Midbrain (tissue), 1 donor: ENCODE measurements at regions not wholly inside any gene's neighbourhood (a gene's known extent, or its start where the extent isn't known, plus 50 kb on each side); places are given as distances from the start of the nearest gene placed in this dataset.

Experiments
- DNase-seq: peaks from one replicate; lab custom pipeline; 2025; lab: John Stamatoyannopoulos, UW

DNA sequence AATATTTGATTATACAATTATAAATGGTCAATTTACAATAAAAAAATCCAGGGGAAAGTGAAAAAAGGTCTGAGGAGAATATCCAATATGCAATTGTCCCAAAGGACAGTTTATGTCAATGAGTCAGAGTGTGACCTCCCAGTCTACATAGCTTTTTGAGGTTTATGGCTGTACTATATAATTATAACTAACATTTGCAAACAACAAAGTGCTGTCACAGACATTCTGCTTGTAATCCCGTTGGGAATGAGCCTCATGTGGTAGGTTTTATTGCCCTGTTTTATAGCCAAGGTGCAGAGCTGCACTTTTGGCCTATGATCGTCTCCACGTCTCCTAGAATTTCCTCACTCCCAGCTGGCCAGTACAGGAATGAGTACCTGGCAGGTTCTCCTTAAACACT is 103.8 kb downstream of the ADSS2 start:
- no peak for DNase-seq

GRCh38 chr1:244349103-244349531 is 102.6 kb downstream of the ADSS2 start:
- no peak for DNase-seq

GRCh38 chr1:244349581-244350001 is 102.1 kb downstream of the ADSS2 start:
- DNase-seq: no peak

DNA sequence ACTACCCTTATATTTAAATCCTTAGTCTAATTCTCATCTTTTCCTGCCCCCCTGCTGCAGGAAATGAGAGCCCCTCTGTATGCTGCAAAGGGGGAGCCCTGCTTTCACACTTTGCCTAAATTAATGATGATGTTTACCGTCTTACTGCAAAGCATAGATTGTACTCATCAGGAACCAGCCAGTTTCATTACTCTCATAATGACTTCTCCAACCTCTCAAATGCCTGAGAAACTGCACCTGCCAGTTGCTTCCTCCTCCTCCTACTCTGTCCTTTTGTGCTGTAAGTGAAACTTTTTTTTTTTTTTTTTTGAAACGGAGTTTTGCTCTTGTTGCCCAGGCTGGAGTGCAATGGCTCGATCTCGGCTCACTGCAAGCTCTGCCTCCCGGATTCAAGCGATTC is 101.7 kb downstream of the ADSS2 start:
- no peak for DNase-seq

DNA sequence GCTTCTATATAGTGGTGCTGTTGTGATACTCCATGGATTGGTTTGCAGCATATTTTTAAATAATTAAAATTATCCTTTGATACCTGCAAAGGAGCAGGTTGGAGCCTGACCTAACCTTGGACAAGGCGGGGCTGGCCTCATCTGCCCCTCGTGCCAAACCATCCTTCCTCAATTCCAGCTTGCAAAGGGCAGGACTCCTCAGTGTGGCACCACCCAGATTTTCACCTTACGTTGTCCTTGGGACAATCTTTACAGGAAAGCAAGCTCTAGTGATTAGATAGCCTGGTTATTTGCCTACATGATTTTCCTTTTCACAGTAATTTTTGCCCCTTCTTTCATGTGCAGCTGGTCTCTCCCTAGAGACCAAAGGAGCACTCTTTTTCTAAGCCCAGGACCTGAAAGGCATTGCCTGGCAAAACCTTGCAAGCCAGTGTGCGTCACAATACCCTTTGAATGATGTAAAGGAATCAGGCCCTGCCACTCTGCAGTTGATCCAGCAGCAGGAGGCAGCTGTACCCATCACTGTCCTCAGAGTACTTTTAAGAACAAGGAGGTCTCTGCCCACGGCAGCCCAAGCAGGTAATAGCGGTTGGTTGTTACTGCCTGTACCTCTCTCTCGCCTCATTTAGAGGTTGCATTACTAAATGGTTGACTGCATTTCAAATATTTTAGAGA is 99.4 kb downstream of the ADSS2 start:
- DNase-seq: no peak

GRCh38 chr1:244353551-244354091 is 98.1 kb downstream of the ADSS2 start:
- no peak for DNase-seq

DNA sequence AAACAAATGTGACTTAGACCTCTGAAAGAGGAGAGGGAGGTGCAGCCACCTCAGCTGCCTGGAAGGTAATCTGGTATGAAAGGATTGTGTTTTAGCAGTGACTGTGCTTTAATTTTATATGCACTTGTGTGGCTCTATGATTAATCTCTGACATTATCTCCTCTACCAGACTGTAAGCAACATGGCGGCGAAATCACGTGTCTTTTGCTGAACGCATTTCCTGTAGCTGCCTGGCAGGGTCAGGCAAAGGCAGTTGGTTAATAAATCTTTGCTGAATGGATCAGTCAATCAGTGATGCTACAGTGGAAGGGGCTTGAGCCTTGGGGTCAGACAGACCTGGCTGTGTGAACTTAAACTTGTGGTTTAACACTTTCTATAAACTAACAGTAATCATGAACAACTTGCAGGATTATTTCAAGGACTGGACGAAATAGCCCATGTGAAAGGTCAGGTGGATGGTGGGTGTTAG is 96.9 kb downstream of the ADSS2 start:
- no peak for DNase-seq

DNA sequence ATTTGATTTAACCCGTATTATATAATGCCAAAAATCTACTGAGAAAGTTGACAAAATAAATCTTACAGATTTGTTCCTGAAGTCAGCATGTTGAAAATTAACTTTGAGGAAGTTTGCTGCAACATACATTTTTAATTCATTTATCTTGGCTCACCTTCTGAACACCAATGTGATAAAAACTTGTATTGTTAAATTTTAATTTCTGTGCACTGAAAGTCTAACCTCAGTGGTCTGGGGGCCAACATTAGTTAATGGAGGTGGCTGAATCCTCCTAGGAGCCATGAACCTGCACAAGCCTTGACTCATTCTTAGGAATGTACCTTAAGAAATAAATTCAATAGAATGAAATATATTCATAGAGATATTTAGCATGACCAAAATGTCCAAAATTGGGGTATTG is 95.3 kb downstream of the ADSS2 start:
- no peak for DNase-seq
